ENCODE measurements at regions not wholly inside any gene's neighbourhood (a gene's known extent, or its start where the extent isn't known, plus 50 kb on each side); places are given as distances from the start of the nearest gene placed in this dataset.

- TF ChIP-seq, protein P1, sequence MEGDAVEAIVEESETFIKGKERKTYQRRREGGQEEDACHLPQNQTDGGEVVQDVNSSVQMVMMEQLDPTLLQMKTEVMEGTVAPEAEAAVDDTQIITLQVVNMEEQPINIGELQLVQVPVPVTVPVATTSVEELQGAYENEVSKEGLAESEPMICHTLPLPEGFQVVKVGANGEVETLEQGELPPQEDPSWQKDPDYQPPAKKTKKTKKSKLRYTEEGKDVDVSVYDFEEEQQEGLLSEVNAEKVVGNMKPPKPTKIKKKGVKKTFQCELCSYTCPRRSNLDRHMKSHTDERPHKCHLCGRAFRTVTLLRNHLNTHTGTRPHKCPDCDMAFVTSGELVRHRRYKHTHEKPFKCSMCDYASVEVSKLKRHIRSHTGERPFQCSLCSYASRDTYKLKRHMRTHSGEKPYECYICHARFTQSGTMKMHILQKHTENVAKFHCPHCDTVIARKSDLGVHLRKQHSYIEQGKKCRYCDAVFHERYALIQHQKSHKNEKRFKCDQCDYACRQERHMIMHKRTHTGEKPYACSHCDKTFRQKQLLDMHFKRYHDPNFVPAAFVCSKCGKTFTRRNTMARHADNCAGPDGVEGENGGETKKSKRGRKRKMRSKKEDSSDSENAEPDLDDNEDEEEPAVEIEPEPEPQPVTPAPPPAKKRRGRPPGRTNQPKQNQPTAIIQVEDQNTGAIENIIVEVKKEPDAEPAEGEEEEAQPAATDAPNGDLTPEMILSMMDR (IDR thresholded peaks at IDR 0.05; ENCODE audit: low read depth, low read length, poor library complexity, severe bottlenecking), result no peak
- no peak for TF ChIP-seq EZH2phosphoT487 (IDR thresholded peaks at IDR 0.05; ENCODE audit: borderline replicate concordance, low read length)
Observed at GRCh38 chr12:111086947-111087700, 166.7 kb upstream of the MYL2 start.
